ENCODE measurements at regions not wholly inside any gene's neighbourhood (a gene's known extent, or its start where the extent isn't known, plus 50 kb on each side); places are given as distances from the start of the nearest gene placed in this dataset.
A peak's percentile ranks its signal among the peaks of the same experiment; 100 is the strongest.

DNA sequence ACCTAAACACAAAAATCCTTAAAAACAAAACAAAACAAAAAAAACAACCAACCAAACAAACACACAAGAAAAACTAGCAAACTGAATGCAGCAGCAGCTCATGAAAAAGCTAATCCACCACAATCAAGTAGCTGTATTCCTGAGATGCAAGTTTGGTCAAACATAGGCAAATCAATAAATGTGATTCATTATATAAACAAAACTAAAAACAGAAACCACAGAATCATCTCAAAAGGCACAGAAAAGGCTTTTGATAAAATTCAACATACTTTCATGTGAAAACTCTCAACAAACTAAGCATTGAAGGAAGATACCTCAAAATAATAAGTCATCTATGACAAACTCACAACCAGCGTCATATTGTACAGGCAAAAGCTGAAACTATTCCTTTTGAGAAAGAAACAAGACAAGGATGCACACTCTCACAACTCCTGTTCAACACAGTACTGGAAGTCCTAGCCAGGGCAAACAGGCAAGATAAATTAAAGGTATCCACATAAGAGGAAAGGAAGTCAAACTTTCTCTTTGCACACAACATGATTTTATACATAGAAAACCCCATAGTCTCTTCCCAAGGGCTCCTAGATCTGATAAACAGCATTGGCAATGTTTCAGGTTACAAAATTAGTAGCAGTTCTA, 495.1 kb upstream of the SGO1 start:
- DNase-seq (ENCODE audit: low read depth) = no peak
- no peak overlapping the region for H3K4me3 ChIP-seq (ENCODE audit: low read depth, low read length)
- TF ChIP-seq, protein P1, sequence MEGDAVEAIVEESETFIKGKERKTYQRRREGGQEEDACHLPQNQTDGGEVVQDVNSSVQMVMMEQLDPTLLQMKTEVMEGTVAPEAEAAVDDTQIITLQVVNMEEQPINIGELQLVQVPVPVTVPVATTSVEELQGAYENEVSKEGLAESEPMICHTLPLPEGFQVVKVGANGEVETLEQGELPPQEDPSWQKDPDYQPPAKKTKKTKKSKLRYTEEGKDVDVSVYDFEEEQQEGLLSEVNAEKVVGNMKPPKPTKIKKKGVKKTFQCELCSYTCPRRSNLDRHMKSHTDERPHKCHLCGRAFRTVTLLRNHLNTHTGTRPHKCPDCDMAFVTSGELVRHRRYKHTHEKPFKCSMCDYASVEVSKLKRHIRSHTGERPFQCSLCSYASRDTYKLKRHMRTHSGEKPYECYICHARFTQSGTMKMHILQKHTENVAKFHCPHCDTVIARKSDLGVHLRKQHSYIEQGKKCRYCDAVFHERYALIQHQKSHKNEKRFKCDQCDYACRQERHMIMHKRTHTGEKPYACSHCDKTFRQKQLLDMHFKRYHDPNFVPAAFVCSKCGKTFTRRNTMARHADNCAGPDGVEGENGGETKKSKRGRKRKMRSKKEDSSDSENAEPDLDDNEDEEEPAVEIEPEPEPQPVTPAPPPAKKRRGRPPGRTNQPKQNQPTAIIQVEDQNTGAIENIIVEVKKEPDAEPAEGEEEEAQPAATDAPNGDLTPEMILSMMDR (conservative IDR thresholded peaks at IDR 0.05; ENCODE audit: low read depth, low read length) = no peak

DNA sequence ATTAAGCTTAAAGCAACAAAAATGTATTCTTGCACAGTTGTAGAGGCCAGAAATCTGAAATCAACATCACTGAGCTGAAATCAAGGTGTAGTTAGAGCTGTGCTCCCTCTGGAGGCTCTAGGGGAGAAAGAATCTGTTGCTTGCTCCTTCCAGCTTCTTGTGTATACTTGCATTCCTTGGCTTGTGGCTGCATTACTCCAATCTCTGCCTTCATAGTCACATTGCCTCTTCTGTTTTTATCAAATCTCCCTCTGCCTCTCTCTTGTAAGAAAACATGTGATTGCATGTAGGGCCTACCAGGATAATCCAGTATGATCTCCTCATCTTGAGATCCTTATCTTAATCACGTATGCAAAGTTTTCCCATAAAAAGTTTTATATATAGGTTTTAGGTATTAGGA, 487.9 kb upstream of the SGO1 start:
- TF ChIP-seq, protein P1 (conservative IDR thresholded peaks at IDR 0.05; ENCODE audit: low read depth, low read length) = no peak
- DNase-seq (ENCODE audit: low read depth) = no peak
- H3K4me3 ChIP-seq (ENCODE audit: low read depth, low read length) = no peak overlapping the region

DNA sequence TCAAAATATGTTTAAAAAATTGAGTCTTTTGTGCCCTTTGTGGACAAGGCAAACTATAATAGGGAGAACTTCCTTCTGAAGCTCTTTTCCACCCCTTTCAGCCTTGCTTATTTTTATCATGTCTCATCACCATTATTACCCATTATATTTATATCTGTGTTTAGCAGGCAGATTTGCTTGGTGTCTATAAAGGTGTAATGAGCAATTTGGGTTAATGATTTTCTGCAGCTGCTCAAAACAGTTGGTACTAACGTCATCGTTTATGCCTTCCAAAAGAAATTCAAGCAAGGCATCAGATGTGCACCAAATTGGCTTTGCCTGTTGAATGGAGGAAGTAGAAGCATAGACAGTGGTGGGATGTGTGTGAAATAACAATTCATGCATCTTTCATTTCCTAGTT, 483.7 kb upstream of the SGO1 start:
- TF ChIP-seq, protein P1 (conservative IDR thresholded peaks at IDR 0.05; ENCODE audit: low read depth, low read length) = no peak
- no peak overlapping the region for H3K4me3 ChIP-seq (ENCODE audit: low read depth, low read length)
- no peak for DNase-seq (ENCODE audit: low read depth)

DNA sequence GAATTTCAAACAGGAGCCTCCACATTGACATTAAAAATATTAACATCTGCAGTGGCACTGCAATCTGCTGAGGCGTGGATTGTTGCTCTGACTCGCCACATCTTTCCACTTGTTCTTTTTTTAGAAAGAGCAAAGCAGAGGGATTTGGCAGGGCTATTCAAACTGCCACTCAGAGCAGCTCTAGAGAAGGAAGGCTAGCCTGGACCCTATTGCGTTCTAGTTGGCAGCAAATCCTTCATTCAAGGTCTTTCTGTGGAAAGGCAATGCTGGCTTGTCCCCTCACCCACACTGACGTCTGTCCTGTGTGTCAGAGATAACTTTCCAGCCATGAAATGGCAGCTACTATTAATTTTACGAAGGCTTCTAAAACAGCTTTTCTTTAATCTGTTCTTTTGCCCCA, 483.2 kb upstream of the SGO1 start:
- H3K4me3 ChIP-seq (ENCODE audit: low read depth, low read length) = no peak overlapping the region
- no peak for DNase-seq (ENCODE audit: low read depth)
- TF ChIP-seq, protein P1 (conservative IDR thresholded peaks at IDR 0.05; ENCODE audit: low read depth, low read length) = no peak

DNA sequence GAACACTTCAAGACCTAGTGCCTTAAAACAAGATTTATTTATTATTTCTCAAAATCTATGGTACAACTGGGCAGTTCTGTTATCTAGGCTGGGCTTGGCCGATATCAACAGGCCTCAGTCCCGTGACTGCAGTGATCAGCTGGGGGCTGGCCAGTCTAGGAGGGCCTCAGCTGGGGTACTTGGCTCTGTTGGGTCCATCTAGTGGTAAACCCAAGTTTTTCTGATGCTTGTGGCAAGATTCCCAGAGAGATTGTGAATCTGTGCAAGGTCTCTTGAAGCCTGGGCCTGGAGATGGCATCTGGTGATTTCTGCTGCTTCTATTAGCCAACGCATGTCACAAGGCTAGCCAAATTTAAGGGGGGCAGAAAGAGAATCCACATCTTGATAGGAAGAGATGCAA, 482.4 kb upstream of the SGO1 start:
- no peak overlapping the region for H3K4me3 ChIP-seq (ENCODE audit: low read depth, low read length)
- no peak for DNase-seq (ENCODE audit: low read depth)
- TF ChIP-seq, protein P1 (conservative IDR thresholded peaks at IDR 0.05; ENCODE audit: low read depth, low read length) = peak; percentile 18

DNA sequence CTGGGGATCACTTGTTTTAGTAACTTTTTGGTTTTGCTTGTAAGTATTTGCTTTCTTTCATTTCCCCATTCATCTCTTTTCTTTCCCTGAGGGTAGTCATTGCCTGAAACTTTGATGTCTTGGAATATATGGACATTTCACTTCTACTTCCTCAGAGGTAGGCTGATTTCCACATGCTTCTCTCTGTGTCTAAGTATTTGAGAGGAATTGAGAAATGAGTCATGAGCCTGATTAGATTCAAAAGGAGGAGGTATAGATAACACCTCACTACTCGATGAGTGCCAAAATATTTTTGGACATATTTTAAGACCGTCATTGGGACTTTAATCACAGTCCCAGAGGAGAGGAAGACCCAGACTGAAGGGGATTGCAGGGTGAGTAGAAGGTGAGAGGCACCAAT, 480.1 kb upstream of the SGO1 start:
- no peak for DNase-seq (ENCODE audit: low read depth)
- TF ChIP-seq, protein P1 (conservative IDR thresholded peaks at IDR 0.05; ENCODE audit: low read depth, low read length) = no peak
- no peak overlapping the region for H3K4me3 ChIP-seq (ENCODE audit: low read depth, low read length)

DNA sequence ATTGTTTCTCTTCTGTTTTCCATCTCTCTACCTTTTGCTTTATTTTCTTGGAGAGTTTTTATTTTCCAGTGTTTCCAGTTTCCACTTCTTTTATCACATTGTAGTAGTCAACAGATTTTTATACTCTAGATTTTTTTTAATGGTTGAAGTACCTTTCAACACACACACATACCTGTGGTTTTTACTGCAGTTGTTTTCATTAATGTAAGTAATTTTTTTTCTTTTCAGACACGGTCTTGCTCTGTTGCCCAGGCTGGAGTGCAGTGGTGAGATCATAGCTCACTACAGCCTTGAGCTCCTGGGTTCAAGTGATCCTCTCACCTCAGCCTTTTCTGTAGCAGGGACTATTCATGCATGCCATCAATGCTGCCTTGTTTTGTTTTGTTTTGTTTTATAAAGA, 472.5 kb upstream of the SGO1 start:
- TF ChIP-seq, protein P1 (conservative IDR thresholded peaks at IDR 0.05; ENCODE audit: low read depth, low read length) = no peak
- H3K4me3 ChIP-seq (ENCODE audit: low read depth, low read length) = no peak overlapping the region
- DNase-seq (ENCODE audit: low read depth) = no peak

Measured in epithelial cell of proximal tubule (primary cell).